Right lung (tissue), 2 donors: ENCODE measurements at regions not wholly inside any gene's neighbourhood (a gene's known extent, or its start where the extent isn't known, plus 50 kb on each side); places are given as distances from the start of the nearest gene placed in this dataset.

Source experiments
- DNase-seq, 2 donors: peaks; one replicate each; pipeline ENCODE4 v3.0.0-alpha.2; 2013

DNA sequence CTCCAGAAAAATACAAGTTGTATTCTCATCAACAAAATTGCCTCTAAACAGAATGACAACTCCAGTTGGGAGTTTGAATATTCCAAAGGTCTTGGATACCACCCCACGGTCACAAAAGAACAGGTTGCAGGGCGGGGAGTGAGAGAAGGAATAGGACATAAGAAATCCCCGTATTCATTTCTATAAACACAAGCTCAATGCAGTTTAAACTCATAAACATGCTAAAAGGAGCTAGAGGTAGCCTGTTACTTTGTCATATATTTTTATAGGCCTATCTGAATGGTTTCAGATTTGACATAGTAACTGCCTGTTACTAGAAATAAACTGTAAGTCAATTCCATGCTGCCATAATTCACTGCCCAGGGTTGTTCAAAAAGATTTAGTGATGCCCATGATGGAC lies 567.5 kb downstream of the BCL11A start:
- no peak for DNase-seq

DNA sequence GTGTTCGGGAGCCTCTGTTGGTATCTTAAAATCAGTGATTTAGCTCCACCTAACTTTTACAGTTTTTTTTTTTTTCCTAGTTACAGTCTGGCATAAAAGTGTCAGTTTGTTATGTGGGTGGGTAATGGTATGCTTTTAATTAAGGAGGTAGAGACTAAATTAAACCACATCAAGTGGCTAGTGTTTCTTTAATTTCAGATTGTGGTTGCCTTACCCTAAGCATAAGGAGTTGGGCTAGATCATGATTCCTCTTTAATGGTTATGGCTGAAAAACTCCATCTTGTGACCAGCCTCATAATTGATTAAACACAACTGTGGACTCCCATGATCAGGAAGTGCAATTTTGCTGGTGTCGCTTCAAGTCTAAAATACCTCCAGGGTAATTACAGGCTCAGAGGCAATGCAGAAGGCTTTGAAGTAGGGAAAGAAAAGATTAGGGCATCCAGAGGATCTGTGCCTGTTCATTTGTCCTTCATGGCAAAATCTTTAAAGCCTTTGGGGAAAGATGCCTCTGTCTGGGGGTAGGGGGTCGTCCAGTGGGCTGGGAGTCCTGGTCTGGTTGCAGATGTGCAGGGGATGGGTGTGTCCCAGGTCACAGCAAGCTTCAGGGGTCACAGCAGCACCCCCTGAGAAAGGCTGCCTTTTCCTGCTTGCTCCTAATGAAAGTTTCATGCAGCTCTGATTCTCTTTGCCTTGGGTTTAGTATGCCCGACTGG lies 579.2 kb downstream of the BCL11A start:
- DNase-seq: no peak

DNA sequence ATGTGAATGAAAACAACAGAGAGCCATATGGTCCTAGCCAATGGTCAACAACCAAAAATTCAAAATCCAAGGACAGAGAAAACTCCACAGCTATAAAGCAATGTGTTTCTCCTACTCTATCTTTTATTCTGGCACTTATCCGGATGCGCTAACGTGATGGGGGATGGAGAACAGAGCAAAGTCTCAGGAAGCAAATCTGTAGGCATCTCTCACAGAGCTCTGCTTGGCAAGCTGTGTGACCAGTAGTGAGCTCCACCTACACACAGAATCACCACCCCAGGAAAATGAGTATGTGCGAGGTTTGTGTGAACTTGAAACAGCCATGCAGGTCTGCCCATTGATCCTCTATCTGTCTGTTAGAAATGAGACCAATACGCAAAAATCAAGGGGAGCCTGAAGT lies 584.3 kb downstream of the BCL11A start:
- no peak for DNase-seq

DNA sequence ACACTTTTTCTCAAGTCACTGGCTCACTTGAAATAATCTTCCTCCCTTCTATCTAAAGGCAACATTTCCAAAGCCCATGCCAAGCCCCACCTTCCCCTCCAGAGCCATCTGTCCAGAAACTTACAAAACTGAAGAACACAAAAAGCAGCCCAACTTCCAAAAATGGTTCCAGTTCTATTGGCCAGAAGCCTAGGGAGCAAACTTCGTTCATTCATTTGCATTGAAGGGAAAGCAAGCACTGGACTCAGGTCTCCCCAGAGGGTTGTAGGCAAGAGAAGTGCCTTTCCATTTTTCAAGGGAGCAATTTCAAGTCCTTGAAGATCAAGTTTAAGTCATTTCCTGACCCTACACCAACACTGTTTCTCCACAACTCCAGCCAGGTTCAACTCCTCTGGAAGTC lies 585.0 kb downstream of the BCL11A start:
- DNase-seq: no peak

DNA sequence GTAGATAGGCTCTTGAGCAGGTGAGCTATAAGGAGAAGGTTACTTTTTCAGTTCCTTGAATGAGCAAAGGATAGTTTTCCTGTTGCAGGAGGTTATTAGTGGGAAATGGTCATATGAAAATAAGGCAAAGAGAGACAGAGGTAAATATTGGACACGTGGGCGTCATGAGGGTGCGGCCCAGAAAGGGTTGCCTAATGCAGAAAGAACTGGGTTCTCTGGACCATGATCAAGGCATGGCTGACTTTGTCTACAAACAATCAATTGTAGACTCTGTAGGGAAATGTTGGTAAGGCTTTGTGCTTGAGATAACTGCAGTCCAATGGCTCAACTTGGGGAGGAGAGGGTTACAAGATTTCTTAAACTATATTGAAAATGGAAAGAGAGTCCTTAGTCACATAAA lies 585.8 kb downstream of the BCL11A start:
- DNase-seq: no peak

DNA sequence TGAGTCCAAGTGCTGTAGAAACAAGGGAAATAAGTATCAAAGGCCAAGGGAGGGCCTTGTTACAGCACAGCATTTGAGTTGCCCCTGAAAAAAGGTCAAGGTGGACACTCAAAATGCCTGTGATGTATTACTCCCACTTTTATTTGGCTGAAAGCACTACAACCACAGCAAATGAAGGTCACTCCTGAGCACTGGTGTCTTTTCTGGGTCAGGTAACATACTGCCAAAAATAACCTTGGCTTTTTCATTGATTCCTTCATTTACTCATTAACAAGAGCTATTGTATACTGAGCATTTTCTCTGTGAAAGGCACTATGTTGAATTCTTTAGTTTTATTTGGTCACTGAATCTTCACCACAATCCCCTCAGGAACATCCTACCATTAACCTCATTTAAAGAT lies 590.3 kb downstream of the BCL11A start:
- no peak for DNase-seq

DNA sequence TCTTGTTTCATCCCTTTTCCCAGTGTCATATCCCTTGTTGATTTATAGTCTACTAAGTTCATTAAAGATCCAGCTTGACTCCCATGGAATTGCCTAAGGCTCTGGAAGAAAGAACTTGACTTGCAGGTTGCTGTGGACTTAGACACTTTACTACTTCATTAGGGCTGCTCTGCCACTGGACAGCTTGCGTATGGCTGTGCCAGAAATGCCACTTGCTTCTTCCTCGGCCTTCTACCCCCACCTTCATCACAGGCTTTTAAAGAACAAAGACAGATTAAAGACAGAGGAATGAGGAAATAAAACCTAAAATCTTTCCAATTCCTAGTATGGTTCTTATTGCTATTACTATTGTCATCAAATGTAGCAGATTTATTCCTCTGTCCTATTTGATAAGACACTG lies 591.7 kb downstream of the BCL11A start:
- no peak for DNase-seq

DNA sequence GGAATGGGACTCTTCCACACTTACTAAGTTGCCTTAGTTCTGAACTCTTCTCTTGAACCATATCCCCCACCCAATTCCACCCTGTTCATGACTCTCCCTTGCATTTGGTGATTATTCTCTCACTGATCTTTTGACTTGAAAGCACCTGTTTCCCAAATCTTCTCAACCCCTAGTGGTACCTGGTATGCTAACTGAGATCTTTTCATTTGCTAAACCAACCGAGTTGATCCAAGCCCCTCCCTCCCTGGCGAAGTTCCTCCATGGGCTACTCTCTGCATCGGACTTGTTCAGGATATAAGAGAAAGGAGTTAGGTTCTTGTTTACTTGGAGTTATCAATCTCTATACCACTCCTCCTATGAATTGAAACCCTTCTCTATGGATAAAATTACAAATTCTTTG lies 593.5 kb downstream of the BCL11A start:
- no peak for DNase-seq

DNA sequence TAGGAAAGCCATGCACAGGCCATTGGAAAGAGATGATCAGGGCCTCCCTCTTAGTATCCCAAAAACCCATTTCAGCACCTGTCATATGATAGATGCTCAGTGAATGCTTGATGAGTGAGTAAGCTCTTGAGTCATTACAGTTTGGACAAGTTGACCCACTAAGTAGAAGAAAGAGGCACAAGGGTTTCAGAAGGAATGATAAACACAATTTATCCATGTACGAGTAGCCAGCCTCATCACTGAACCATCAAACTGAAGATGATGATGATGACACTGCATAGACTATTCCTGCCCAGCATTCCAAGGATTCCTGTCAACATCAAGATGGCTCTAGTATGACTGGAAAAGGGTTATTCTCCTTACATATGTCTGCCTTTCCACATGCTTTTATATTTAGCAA lies 596.0 kb downstream of the BCL11A start:
- no peak for DNase-seq

DNA sequence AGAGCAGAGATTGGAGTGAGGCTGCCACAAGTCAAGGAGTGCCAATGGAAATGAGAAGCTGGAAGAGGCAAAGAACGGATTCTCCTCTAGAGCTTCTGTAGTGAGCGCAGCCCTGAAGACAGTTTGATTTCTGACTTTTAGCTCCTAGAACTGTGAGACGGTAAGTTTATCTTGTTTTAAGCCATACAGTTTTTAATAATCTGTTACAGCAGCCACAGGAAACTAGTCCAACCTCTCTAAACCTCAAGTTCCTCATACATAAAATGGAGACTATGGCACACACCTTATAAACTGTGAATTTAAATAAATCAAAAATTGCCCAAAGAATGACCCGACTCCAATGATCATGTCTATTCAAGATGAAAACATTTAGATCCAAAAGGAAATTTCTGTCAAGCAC lies 596.5 kb downstream of the BCL11A start:
- DNase-seq: no peak

DNA sequence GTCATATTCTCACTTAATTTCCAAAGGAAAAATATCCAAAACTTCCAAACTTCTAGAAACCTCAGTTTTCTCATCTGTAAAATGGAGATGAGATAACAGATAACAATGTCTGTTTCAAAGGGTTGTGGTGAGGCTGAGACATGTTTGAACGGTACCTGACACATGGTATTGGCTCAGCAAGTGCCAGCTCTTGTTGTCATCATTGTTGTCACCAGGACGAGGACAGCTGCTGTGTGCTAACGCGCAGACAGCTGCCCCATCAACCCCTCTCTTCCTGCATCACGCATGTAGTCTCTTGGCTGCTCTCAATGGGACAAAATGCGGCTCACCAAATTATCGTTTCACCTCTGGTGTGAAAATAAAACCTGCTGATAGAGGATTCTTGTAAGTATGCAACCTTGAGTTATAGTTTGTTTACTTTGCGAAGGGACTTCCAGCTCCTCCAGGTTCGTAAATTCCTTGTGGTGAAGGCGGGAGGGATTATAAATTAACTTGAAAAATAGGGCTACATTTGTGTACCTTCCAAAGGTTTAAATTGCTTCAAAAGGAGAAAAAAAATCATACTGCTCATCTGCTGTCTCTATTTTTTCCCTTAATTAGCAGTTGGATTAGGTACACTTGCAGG lies 605.4 kb downstream of the BCL11A start:
- no peak for DNase-seq

DNA sequence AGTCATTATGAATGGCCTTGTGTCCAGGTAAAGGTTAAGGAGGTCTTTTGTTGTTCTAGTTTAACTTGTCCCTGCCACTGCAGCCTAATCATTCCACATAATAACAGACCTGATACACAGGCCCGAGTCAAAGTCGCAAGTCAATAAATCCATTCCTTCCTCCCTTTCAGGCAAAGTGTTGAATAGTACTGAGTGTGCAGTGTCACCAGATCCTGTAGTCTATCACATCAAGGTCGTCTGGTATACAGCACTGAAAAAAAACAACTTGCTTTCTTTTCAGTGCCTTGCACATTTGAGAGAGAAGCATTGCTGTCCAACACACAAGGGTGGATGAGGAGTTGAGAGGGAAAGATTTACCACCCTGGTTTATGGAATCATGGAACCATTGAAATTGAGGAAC lies 606.2 kb downstream of the BCL11A start:
- DNase-seq: no peak

DNA sequence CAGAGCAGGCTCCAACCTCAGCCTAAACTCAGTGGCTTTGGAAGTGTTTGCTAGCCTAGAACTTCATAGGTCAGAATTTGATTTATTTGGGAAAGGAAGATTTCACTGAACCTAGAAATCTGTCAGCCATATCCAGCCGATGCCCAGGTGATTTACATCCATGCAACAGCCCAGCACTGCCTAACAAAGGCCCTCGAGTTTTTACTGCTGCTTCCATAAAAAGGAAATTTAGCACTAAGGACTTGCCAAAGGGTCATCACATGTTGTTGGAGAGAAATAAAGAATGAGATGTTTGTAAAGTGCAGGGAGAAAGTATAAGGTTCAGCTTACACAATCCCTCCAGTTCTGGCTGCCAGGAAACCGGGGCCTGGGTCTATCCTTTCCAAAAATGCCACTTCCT lies 614.2 kb downstream of the BCL11A start:
- no peak for DNase-seq

DNA sequence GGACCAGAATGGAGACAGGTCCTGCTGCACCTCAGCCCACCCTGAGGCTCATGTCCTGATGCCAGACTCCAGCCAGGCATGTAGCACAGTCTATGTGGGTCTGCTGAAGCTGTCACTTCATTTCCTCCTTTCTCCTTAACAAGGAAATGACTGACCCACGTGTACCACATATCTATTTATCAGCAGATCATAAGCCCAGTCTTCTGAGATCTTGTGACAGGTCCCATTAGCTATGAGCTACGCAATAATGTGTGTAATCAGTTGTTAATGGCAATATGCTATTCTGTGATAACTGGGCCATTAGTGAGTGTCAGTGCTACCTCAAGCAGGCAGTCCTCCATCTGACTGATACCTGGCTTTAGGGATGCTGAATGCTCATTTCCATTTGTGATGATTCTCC lies 615.3 kb downstream of the BCL11A start:
- no peak for DNase-seq

DNA sequence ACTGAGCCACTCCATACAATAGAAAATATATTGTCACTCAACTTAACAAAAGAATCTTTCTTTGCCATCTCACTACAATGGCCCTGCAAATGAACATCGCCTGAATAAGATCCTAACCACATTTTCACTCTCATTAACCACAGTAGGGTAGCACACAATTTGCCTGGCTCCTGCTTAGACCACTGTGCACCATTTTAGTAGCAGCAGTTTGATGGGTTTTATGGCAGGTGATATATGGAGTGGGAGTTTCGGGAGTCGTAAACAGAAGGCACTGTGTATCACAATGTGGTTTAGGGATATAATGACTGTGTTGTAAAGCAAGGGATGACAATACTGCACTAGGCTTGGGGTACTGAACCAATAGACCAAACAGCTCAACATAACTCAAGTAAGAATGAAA lies 617.4 kb downstream of the BCL11A start:
- DNase-seq: no peak

DNA sequence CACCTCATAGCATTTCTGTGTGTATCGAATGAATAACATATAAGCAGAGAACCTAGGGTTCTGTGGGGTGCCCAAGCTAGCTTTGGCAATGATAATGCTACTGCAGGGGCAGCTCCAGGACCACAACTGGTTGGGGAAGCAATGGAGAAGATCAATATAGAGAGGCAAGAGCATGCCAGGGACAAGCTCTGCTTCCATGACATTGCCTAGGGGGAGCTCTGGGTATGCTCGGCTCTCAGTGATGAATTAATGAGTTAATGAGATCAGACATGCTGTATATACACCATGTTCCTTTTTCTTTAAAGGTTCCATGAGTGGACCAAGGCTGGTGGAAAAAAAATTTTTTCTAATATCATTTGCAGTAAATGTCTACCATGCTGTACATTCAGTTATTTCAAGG lies 618.4 kb downstream of the BCL11A start:
- no peak for DNase-seq

DNA sequence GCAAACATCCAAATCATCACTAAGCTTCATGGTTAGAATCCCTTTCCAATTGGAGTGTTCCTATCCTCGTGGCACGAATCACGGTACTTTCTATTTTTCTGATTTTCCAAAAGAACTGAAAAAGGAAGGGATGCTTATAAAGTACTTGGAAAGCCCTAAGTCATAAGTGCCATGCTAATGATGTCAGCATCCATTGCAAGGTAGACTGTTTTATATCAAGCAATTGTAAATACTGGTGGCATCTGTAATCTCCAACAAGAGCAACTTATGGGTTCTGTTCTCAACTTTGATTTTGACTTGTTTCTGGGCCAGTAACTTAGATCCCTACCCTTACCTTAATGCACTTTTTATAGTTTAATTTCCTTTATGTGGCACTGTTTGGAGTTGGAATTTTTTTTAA lies 619.5 kb downstream of the BCL11A start:
- DNase-seq: no peak

DNA sequence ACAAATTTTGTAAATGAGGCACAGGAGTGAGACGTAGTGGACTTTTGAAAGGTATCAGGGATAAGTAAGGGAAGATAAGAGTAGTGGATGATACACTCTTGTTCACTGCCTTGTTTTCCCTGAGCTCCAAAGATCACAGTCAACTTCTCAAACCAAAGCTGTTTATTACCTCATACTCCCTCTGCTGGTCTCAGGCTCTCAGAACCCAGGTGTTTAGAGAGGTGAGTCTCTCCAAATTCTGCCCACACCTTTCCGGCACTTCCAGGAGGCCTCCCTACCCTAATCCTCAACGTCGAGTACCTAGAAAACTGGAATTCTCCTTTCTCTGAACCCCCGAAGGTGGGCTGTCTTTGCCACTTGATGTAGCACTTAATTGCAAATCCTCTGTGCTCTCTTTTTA lies 621.1 kb downstream of the BCL11A start:
- DNase-seq: no peak

DNA sequence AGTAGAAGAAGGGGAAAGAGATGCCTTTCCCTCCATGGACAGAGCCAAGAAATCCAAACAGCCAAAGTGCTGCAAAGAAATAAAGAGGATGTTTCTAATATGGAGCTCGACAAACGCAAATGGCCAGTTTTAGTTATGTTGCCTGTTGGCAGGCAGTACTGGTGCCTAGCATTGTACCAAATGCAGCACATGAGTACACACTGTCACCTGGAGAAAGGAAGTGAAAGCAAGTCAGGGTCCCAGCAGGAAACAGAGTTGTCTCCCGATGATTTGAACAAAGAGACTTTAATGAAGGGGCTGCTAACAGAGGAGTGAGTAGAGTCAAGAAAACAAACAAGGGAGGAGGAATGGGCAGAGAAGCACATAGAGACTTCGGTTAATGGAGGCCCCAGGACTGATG lies 623.0 kb downstream of the BCL11A start:
- no peak for DNase-seq

DNA sequence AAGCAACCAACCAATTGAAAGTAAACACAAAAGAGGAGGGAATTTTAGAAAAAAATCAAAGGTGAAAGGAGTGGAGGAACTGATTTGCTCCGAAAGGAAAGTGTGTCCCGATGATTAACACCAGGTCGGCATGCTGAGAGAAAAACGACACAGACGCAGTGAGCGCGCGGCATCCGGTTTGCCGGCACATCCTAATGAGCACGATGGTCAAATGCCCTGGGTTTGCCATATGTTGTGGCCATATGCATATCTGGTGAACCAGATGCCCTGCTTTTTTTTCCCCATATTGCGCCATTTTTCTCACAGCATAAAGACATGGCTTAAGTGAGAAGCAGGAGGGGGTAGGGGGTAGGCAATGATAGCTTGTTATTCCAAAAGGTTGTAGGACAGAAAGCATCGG lies 626.7 kb downstream of the BCL11A start:
- DNase-seq: no peak

DNA sequence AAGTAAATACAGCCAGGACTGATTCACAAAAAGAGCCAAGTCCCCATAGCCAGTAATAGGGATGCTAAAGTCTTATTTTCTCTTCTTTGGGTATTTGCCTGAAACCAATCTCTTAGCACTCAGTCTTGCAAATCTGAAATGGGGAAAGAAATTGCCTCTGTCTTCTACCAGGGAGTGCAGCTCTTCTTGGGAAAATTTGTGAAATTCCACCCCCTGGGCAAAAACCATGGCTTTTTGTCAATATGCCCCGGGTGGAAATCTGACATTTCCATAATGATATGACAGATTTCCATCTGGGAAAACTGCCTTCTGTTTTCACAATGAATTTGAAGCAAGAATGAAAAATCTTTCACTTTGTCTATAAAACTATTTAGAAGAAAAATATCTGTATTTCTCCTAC lies 628.1 kb downstream of the BCL11A start:
- DNase-seq: no peak

DNA sequence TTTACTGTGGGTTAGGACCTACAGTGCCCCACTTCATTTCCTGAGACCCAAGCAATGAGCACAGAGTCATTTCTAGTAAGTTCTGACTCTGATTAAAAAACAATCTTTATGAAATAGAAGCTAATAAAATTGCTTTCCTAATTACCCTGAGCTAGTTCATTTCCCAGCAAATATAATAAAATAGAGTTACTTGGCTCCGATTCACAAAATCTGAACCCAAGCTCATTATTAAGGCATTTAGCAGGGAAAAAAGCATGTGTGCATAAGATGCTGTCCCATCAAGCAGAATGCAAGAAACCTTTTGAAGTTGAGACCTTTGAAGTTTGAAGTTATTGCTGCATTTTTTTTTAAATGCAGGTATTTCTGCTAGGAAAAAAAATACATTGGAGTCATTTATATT lies 629.1 kb downstream of the BCL11A start:
- DNase-seq: peak; percentile 12 to 16

DNA sequence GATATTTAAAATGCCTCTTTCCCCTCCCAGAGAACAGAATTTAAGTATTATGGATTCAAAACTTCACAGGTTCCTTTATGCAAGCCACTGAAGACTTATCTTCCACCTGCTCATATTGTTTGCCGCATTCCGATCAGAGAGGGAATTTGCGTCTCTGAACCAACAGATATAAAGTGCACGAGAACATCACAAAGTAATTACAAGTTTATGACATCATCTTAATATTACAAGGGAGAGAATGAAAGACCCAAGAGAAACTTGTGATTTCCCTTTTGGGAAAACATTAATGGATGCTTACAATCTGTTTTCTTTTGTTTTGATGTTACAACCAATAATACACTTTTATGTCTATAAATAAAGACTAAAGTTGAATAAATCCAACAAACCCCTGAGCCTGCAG lies 631.0 kb downstream of the BCL11A start:
- DNase-seq: no peak

DNA sequence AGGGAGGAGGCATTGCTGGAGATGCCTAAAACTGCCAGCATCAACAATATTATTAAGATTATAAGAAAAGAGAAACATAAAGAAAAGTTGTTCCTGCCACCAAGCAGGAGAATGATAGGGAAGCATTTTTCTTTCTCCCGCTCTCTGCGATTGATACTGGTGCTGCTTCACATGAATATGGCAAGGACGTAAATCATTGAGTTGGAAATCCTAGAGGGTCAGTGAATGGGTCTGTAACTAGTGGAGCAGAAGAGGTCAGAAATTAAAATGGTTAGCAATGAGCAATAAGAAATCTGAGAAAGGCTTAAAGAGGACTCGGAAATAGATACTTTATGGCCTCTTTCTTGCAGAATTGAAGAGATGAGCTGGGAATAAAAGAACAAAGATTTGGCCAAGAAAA lies 631.7 kb downstream of the BCL11A start:
- DNase-seq: no peak
